ENCODE measurements at regions not wholly inside any gene's neighbourhood (a gene's known extent, or its start where the extent isn't known, plus 50 kb on each side); places are given as distances from the start of the nearest gene placed in this dataset.

- Histone ChIP-seq H3K9me3 (replicated peaks; ENCODE audit: control insufficient read depth, insufficient read depth, low read depth, low read length) (no peaks in the 10 kb centered on the region), H3K4me2 (ENCODE audit: insufficient read depth, low read length) (no peak overlapping the region), H4K20me1 (replicated peaks; ENCODE audit: control insufficient read depth, insufficient read depth, low read length) (no peaks in the 10 kb centered on the region), H3K79me2 (ENCODE audit: control insufficient read depth, insufficient read depth, low read length) (no peaks in the 10 kb centered on the region), H3K27ac (ENCODE audit: extremely low read depth, low read depth, low read length) (no peak overlapping the region), H3K4me1 (replicated peaks in 1 of 2; ENCODE audit: control insufficient read depth in 2 of 2, insufficient read depth in 2 of 2, low read length in 2 of 2) (no peaks in the 10 kb centered on the region), H3K27me3 (ENCODE audit: control insufficient read depth in 2 of 2, insufficient read depth in 2 of 2, low read length in 2 of 2) (peaks cover 0 to 4% of the 10 kb centered on the region in 2 experiments; a peak in 1 of 5 replicates), H2AFZ (ENCODE audit: low read depth, low read length) (no peak overlapping the region), H3K9ac (ENCODE audit: insufficient read depth in 1 of 2, low read depth in 2 of 2, low read length in 2 of 2) (no peak overlapping the region), H3K9me1 (ENCODE audit: control insufficient read depth, insufficient read depth, low read length) (no peaks in the 10 kb centered on the region), H3K4me3 (no peak overlapping the region), H3K36me3 (ENCODE audit: control insufficient read depth, insufficient read depth, low read length) (no peaks in the 10 kb centered on the region)
- ChIA-PET POLR2A (no interaction called here), CTCF (ENCODE audit: low intra/inter-chr PET ratio) (no interaction called here)
- intact Hi-C loops (cut with micrococcal nuclease) (no loop called here), in situ Hi-C loops (cut with MboI) (no loop called here)
- BruUV-seq (replicated peaks): no TSS peak
- FAIRE-seq (no peak), ATAC-seq (no peak), DNase-seq (ENCODE audit: extremely low read depth in 1 of 4, low spot score in 3 of 4) (no peak)
- WGBS (ENCODE audit: insufficient coverage, low coverage, missing lambda C conversion rate): 1% methylated on average over 8 of the region's 8 CpGs
- TF ChIP-seq, protein P1, sequence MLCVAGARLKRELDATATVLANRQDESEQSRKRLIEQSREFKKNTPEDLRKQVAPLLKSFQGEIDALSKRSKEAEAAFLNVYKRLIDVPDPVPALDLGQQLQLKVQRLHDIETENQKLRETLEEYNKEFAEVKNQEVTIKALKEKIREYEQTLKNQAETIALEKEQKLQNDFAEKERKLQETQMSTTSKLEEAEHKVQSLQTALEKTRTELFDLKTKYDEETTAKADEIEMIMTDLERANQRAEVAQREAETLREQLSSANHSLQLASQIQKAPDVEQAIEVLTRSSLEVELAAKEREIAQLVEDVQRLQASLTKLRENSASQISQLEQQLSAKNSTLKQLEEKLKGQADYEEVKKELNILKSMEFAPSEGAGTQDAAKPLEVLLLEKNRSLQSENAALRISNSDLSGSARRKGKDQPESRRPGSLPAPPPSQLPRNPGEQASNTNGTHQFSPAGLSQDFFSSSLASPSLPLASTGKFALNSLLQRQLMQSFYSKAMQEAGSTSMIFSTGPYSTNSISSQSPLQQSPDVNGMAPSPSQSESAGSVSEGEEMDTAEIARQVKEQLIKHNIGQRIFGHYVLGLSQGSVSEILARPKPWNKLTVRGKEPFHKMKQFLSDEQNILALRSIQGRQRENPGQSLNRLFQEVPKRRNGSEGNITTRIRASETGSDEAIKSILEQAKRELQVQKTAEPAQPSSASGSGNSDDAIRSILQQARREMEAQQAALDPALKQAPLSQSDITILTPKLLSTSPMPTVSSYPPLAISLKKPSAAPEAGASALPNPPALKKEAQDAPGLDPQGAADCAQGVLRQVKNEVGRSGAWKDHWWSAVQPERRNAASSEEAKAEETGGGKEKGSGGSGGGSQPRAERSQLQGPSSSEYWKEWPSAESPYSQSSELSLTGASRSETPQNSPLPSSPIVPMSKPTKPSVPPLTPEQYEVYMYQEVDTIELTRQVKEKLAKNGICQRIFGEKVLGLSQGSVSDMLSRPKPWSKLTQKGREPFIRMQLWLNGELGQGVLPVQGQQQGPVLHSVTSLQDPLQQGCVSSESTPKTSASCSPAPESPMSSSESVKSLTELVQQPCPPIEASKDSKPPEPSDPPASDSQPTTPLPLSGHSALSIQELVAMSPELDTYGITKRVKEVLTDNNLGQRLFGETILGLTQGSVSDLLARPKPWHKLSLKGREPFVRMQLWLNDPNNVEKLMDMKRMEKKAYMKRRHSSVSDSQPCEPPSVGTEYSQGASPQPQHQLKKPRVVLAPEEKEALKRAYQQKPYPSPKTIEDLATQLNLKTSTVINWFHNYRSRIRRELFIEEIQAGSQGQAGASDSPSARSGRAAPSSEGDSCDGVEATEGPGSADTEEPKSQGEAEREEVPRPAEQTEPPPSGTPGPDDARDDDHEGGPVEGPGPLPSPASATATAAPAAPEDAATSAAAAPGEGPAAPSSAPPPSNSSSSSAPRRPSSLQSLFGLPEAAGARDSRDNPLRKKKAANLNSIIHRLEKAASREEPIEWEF (CRISPR knock-in tag; IDR thresholded peaks at IDR 0.05): no peak
- TF ChIP-seq, protein P2, sequence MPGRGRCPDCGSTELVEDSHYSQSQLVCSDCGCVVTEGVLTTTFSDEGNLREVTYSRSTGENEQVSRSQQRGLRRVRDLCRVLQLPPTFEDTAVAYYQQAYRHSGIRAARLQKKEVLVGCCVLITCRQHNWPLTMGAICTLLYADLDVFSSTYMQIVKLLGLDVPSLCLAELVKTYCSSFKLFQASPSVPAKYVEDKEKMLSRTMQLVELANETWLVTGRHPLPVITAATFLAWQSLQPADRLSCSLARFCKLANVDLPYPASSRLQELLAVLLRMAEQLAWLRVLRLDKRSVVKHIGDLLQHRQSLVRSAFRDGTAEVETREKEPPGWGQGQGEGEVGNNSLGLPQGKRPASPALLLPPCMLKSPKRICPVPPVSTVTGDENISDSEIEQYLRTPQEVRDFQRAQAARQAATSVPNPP (IDR thresholded peaks at IDR 0.05; ENCODE audit: borderline replicate concordance, insufficient read depth, insufficient read length): no peak
- TF ChIP-seq RFX7 (CRISPR knock-in tag; IDR thresholded peaks at IDR 0.05): no peak
- TF ChIP-seq POU5F1 (IDR thresholded peaks at IDR 0.05; ENCODE audit: borderline replicate concordance, low read depth, low read length, partially characterized antibody): no peak
- TF ChIP-seq, protein P3, sequence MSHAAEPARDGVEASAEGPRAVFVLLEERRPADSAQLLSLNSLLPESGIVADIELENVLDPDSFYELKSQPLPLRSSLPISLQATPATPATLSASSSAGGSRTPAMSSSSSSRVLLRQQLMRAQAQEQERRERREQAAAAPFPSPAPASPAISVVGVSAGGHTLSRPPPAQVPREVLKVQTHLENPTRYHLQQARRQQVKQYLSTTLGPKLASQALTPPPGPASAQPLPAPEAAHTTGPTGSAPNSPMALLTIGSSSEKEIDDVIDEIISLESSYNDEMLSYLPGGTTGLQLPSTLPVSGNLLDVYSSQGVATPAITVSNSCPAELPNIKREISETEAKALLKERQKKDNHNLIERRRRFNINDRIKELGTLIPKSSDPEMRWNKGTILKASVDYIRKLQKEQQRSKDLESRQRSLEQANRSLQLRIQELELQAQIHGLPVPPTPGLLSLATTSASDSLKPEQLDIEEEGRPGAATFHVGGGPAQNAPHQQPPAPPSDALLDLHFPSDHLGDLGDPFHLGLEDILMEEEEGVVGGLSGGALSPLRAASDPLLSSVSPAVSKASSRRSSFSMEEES (CRISPR knock-in tag; IDR thresholded peaks at IDR 0.05): no peak
- no peak for TF ChIP-seq XRCC3 (IDR thresholded peaks at IDR 0.05)
- TF ChIP-seq ARNT (IDR thresholded peaks at IDR 0.05): no peak
- no peak for TF ChIP-seq HDAC3 (IDR thresholded peaks at IDR 0.05; ENCODE audit: borderline replicate concordance, partially characterized antibody)
- TF ChIP-seq MEF2A (IDR thresholded peaks at IDR 0.05; ENCODE audit: control insufficient read depth, low read depth, low read length): no peak
- TF ChIP-seq ZNF764 (CRISPR knock-in tag; IDR thresholded peaks at IDR 0.05; ENCODE audit: low read depth): no peak
- no peak for TF ChIP-seq AFF4 (CRISPR knock-in tag; IDR thresholded peaks at IDR 0.05)
Measured at GRCh38 chr10:128398118-128398517, 271.9 kb upstream of the MKI67 start.

Data from K562 (cell line).